ENCODE measurements at regions not wholly inside any gene's neighbourhood (a gene's known extent, or its start where the extent isn't known, plus 50 kb on each side); places are given as distances from the start of the nearest gene placed in this dataset.

GRCh38 chr15:97692301-97693015 is 268.0 kb upstream of the ARRDC4 start:
- WGBS, 3 donors = 64 to 73% (median 66%) methylated on average over 17 of the region's 17 CpGs
- H3K36me3 ChIP-seq = no peaks in the 10 kb centered on the region

DNA sequence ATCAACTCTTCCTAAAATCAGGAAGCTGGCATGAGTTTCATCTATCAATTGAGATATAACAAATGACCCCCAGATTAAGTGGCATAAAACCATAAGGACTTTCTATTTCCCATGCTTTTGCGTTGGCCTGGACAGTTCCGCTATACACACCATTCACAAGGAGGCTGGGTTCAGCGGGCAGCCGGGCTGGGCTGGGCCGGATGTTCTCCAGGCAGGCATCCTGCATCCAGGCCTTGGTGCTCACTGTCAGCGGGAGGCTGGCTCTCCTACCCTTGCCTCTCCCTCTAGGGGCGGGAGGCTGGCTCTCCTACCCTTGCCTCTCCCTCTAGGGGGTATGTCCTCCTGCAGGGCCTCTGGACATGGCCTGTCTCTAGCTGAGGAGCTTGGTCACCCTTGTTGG is 266.0 kb upstream of the ARRDC4 start:
- no peak overlapping the region for H3K4me3 ChIP-seq
- H3K4me1 ChIP-seq (ENCODE audit: insufficient read depth) = no peaks in the 10 kb centered on the region
- TF ChIP-seq EP300 (IDR thresholded peaks at IDR 0.05) (no peak), POLR2A (IDR thresholded peaks at IDR 0.05) (no peak)
- TF ChIP-seq, protein P1, sequence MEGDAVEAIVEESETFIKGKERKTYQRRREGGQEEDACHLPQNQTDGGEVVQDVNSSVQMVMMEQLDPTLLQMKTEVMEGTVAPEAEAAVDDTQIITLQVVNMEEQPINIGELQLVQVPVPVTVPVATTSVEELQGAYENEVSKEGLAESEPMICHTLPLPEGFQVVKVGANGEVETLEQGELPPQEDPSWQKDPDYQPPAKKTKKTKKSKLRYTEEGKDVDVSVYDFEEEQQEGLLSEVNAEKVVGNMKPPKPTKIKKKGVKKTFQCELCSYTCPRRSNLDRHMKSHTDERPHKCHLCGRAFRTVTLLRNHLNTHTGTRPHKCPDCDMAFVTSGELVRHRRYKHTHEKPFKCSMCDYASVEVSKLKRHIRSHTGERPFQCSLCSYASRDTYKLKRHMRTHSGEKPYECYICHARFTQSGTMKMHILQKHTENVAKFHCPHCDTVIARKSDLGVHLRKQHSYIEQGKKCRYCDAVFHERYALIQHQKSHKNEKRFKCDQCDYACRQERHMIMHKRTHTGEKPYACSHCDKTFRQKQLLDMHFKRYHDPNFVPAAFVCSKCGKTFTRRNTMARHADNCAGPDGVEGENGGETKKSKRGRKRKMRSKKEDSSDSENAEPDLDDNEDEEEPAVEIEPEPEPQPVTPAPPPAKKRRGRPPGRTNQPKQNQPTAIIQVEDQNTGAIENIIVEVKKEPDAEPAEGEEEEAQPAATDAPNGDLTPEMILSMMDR (IDR thresholded peaks at IDR 0.05) = no peak
- no peaks in the 10 kb centered on the region for H3K9me3 ChIP-seq
- no peaks in the 10 kb centered on the region for H3K27me3 ChIP-seq
- no peaks in the 10 kb centered on the region for H3K36me3 ChIP-seq
- no peak for DNase-seq
- intact Hi-C loops (cut with DNase I) = no loop called here
- WGBS, 3 donors = 89 to 96% (median 93%) methylated on average over 7 of the region's 7 CpGs
- H3K27ac ChIP-seq = no peak overlapping the region

More at GRCh38 chr15:97692301-97693015, 268.0 kb upstream of the ARRDC4 start:
- Histone ChIP-seq H3K9me3 (no peaks in the 10 kb centered on the region), H3K27me3 (no peaks in the 10 kb centered on the region), H3K4me3 (no peak overlapping the region), H3K4me1 (ENCODE audit: insufficient read depth) (no peaks in the 10 kb centered on the region), H3K27ac (no peak overlapping the region)
- no peak for DNase-seq
- TF ChIP-seq POLR2A (IDR thresholded peaks at IDR 0.05) (no peak), EP300 (IDR thresholded peaks at IDR 0.05) (no peak)
- TF ChIP-seq, protein P1 (IDR thresholded peaks at IDR 0.05) = no peak
- intact Hi-C loops (cut with DNase I) = no loop called here

- intact Hi-C loops (cut with DNase I) = no loop called here
- H3K27me3 ChIP-seq = no peaks in the 10 kb centered on the region
- H3K36me3 ChIP-seq = no peaks in the 10 kb centered on the region
- TF ChIP-seq, protein P1 (IDR thresholded peaks at IDR 0.05) = no peak
- no peak for TF ChIP-seq EP300 (IDR thresholded peaks at IDR 0.05)
- no peak overlapping the region for H3K4me3 ChIP-seq
- 85 to 90% (median 86%) methylated on average over 5 of the region's 5 CpGs for WGBS, 3 donors
- H3K9me3 ChIP-seq = no peaks in the 10 kb centered on the region
- no peaks in the 10 kb centered on the region for H3K4me1 ChIP-seq (ENCODE audit: insufficient read depth)
- no peak overlapping the region for H3K27ac ChIP-seq
- no peak for DNase-seq
Measured at GRCh38 chr15:97703400-97703799, 257.1 kb upstream of the ARRDC4 start.

DNA sequence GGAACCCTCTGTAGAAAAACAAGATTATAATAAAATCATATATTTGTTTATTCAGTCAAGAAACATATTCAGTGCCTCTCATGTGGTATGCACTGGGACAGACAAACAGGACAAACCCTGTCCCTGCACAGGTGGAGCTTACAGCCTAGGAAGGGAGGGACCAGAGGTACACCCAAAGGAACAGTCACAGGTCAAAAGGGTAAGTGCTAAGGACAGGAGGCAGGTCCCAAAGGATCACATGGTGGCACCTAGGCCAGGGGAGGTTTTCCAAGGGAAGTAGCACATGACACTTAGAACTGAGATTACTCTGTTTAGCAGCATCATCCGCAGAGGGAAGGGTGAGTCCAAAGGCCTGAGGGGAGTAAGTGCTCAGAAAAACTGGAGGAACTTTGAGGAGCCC is 254.4 kb upstream of the ARRDC4 start:
- 81 to 94% (median 91%) methylated on average over 1 of the region's 1 CpG for WGBS, 3 donors
- H3K4me1 ChIP-seq (ENCODE audit: insufficient read depth) = no peaks in the 10 kb centered on the region
- H3K36me3 ChIP-seq = no peaks in the 10 kb centered on the region
- no peaks in the 10 kb centered on the region for H3K9me3 ChIP-seq
- no peaks in the 10 kb centered on the region for H3K27me3 ChIP-seq
- no peak overlapping the region for H3K27ac ChIP-seq
- H3K4me3 ChIP-seq = no peak overlapping the region
- DNase-seq = no peak
- intact Hi-C loops (cut with DNase I) = no loop called here
- TF ChIP-seq, protein P1 (IDR thresholded peaks at IDR 0.05) = no peak
- no peak for TF ChIP-seq POLR2A (IDR thresholded peaks at IDR 0.05)
- no peak for TF ChIP-seq EP300 (IDR thresholded peaks at IDR 0.05)

Data from ovary (tissue), 7 donors.